IMR-90 (cell line): ENCODE measurements at regions not wholly inside any gene's neighbourhood (a gene's known extent, or its start where the extent isn't known, plus 50 kb on each side); places are given as distances from the start of the nearest gene placed in this dataset.
A peak's percentile ranks its signal among the peaks of the same experiment; 100 is the strongest.

ENCODE experiments used
- MAFK ChIP-seq: IDR thresholded peaks from 2 replicates; pipeline ENCODE4 v1.6.1; 2012; ENCODE audit warnings: low read depth, low read length, improper control_type of control experiment
- MAZ ChIP-seq: IDR thresholded peaks from 2 replicates; pipeline ENCODE4 v1.6.1; 2012; ENCODE audit warnings: low read depth, mild to moderate bottlenecking, low read length, improper control_type of control experiment, moderate library complexity, borderline replicate concordance
- MXI1 ChIP-seq: IDR thresholded peaks from 2 replicates; pipeline ENCODE4 v1.6.1; 2012; ENCODE audit warnings: low read depth, mild to moderate bottlenecking, low read length, moderate library complexity, borderline replicate concordance
- NFE2L2 ChIP-seq: fragments of 150-350 bp; IDR thresholded peaks from 2 replicates; pipeline ENCODE4 v1.6.1; 2016; ENCODE audit warnings: low read depth, mild to moderate bottlenecking, low read length
- POLR2A ChIP-seq: IDR thresholded peaks from 2 replicates; pipeline ENCODE4 v1.6.1; 2012; ENCODE audit warnings: mild to moderate bottlenecking, low read depth, low read length
- RAD21 ChIP-seq: IDR thresholded peaks from 2 replicates; pipeline ENCODE4 v1.6.1; 2012; ENCODE audit warnings: low read length, improper control_type of control experiment
- SMC3 ChIP-seq: fragments of 150-350 bp; IDR thresholded peaks from 2 replicates; pipeline ENCODE4 v1.6.1; 2016; ENCODE audit warnings: low read depth, mild to moderate bottlenecking, antibody characterized with exemption, low read length, moderate library complexity
- TF ChIP-seq, protein P1 (sequence below): conservative IDR thresholded peaks from 2 replicates; pipeline ENCODE4 v1.5.1; 2012; ENCODE audit warnings: mild to moderate bottlenecking, low read depth, low read length, improper control_type of control experiment
- TF ChIP-seq, protein P2 (sequence below): fragments of 150-350 bp; IDR thresholded peaks from 2 replicates; pipeline ENCODE4 v1.6.1; 2016; ENCODE audit warnings: low read depth, mild to moderate bottlenecking, low read length, moderate library complexity, borderline replicate concordance
- TF ChIP-seq, protein P3 (sequence below): fragments of 150-350 bp; IDR thresholded peaks from 2 replicates; pipeline ENCODE4 v1.6.1; 2017; ENCODE audit warnings: mild to moderate bottlenecking, antibody characterized with exemption, low read length, low read depth

DNA sequence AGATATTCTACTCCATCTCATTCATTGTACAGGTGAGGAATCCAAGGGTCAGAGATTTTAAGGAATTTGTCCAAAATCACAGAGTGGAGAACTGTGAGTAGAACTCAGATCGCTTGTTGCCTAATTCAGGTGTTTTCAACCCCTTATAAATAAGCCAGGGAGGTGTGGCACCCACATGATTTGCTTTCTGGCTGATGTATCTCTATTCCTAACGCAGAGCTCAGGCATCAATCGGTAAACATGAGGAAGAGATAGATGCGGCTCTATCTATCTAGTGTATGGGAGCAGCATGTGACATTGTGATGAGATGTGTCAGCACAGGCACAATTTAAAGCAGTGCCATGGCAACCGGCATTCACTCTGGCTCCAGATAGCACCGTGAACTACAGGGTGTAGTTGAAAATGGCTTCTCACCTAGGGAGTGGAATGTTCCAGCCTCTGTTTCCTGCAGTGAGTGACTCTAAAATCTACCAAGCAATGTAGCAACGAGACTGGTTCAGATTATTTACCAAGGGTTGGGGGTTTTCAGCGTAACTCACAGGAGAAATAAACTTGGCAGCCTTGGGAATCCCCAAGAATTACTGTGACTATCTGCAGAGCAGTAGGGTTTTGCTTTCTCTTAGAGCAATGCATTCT, 53.4 kb upstream of the SUB1 start:
- TF ChIP-seq, protein P1, sequence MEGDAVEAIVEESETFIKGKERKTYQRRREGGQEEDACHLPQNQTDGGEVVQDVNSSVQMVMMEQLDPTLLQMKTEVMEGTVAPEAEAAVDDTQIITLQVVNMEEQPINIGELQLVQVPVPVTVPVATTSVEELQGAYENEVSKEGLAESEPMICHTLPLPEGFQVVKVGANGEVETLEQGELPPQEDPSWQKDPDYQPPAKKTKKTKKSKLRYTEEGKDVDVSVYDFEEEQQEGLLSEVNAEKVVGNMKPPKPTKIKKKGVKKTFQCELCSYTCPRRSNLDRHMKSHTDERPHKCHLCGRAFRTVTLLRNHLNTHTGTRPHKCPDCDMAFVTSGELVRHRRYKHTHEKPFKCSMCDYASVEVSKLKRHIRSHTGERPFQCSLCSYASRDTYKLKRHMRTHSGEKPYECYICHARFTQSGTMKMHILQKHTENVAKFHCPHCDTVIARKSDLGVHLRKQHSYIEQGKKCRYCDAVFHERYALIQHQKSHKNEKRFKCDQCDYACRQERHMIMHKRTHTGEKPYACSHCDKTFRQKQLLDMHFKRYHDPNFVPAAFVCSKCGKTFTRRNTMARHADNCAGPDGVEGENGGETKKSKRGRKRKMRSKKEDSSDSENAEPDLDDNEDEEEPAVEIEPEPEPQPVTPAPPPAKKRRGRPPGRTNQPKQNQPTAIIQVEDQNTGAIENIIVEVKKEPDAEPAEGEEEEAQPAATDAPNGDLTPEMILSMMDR: no peak
- TF ChIP-seq, protein P2, sequence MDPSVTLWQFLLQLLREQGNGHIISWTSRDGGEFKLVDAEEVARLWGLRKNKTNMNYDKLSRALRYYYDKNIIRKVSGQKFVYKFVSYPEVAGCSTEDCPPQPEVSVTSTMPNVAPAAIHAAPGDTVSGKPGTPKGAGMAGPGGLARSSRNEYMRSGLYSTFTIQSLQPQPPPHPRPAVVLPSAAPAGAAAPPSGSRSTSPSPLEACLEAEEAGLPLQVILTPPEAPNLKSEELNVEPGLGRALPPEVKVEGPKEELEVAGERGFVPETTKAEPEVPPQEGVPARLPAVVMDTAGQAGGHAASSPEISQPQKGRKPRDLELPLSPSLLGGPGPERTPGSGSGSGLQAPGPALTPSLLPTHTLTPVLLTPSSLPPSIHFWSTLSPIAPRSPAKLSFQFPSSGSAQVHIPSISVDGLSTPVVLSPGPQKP: no peak
- no peak for TF ChIP-seq POLR2A
- TF ChIP-seq, protein P3, sequence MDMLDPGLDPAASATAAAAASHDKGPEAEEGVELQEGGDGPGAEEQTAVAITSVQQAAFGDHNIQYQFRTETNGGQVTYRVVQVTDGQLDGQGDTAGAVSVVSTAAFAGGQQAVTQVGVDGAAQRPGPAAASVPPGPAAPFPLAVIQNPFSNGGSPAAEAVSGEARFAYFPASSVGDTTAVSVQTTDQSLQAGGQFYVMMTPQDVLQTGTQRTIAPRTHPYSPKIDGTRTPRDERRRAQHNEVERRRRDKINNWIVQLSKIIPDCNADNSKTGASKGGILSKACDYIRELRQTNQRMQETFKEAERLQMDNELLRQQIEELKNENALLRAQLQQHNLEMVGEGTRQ: peak; percentile 67
- TF ChIP-seq NFE2L2: no peak
- no peak for TF ChIP-seq SMC3
- TF ChIP-seq RAD21: no peak
- no peak for TF ChIP-seq MAZ
- no peak for TF ChIP-seq MAFK
- no peak for TF ChIP-seq MXI1
